Astrocyte of the cerebellum (primary cell): ENCODE measurements at regions not wholly inside any gene's neighbourhood (a gene's known extent, or its start where the extent isn't known, plus 50 kb on each side); places are given as distances from the start of the nearest gene placed in this dataset.

Experiments used
- DNase-seq: peaks from one replicate; pipeline ENCODE4 v3.0.0-alpha.2; 2011; ENCODE audit warnings: low read depth
- H3K4me3 ChIP-seq: 2 replicates; pipeline ENCODE4 v1.5.1; 2011; ENCODE audit warnings: mild to moderate bottlenecking, low read depth, low read length, moderate library complexity
- CTCF ChIP-seq: IDR thresholded peaks from 2 replicates; pipeline ENCODE4 v1.5.1; 2012; ENCODE audit warnings: low read length, low read depth, moderate library complexity, mild to moderate bottlenecking; ENCODE audit errors: missing control alignments
- in situ Hi-C: cut with HindIII; loops from 2 replicates; pipeline ENCODE4 v1.10.0; 2017; ENCODE audit warnings: low sequenced_read_pairs

DNA sequence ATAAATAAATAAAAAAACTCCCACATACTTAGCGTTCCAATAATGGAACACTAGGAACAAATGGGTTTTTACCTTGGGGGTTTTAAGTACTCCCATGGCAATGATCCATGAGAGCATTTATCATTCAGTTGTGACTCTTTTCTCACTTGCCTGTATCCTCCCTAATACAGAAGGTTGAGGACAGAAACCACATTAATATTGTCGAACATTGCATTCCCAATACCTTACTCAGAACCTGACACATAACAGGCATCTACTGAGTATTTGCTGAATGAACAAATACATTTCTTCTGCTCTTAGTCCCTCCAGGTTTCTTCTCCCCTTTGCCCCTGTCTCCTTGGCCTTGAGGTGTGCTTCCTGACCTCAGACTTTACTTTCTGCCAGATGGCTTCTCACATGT, 175.9 kb downstream of the CEMIP2 start:
- in situ Hi-C loops: no loop called here
- DNase-seq: no peak
- no peak for TF ChIP-seq CTCF
- no peak overlapping the region for H3K4me3 ChIP-seq

- TF ChIP-seq CTCF: no peak
- no peak overlapping the region for H3K4me3 ChIP-seq
- no peak for DNase-seq
- in situ Hi-C loops: no loop called here
Measured at GRCh38 chr9:71590362-71590761, 178.0 kb downstream of the CEMIP2 start.

DNA sequence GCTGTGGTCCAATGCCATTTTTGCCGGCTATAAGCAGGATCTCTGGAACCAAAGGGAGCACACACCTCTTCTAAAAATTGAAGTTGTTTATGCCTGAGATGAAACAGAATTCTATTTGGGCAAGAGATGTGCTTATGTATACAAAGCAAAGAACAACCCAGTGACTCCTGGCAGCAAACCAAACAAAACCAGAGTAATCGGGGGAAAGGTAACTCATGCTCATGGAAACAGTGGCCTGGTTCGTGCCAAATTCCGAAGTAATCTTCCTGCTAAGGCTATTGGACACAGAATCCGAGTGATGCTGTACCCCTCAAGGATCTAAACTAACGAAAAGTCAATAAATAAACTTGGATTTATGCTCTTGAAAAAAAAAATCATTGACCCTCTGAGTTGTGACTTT, 178.7 kb downstream of the CEMIP2 start:
- in situ Hi-C loops: no loop called here
- no peak for TF ChIP-seq CTCF

DNA sequence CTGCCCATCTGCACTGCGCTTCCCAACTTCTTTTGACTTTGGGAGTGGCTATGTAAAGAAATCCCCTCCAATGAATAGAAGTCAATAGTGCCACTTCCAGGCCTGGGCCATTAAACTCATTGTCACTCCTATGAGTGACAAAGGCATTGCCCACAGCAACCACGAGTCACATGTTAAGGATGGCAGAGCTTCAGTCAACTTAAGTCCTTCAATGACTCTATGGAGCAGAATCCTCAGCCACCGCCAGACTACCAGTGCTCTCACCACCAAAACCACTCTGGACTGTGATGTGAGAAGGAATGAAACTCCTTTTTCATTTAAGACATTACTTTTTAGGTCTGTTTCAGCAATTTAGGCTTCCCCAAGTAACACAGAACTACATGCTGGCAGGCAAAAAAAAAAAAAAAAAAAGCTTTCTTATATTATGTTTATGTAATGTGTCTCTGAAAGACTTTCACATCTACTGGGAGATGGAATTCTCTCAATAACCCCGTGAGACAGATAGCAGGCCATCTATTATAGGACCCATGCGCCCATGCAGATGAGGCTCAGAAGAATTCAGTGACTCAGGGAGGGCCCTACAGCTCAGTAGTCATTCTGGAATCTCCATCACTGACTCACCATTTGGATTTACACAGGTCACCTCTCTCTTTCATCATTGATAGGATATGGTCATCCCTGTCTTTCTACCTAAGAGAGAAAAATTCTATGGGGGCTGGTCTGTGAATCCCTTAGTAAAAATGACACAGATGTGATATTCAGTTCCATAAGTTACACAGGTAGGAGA, 180.5 kb downstream of the CEMIP2 start:
- no peak overlapping the region for H3K4me3 ChIP-seq
- TF ChIP-seq CTCF: no peak
- in situ Hi-C loops: no loop called here
- no peak for DNase-seq

More for the DNA sequence above, 178.7 kb downstream of the CEMIP2 start:
- DNase-seq: no peak
- no peak overlapping the region for H3K4me3 ChIP-seq

DNA sequence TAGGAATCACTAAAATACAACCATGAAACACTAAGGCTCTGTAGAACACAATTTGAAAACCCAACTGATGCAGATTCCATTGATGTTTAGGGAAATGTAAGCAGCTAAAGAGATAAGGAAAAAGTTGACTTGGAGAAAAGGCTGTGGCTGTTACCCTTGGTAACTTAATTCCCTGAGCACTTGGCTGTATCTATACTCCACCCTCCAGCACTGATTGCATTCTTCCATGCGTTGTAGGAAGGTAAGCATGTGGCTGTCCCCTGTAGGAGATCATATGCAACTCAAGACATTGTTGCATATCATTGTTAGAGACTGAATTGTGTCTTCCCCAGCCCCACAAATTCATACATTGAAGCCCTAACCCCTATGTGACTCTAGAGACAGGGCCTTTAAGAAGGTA, 184.5 kb downstream of the CEMIP2 start:
- H3K4me3 ChIP-seq: no peak overlapping the region
- no peak for DNase-seq
- TF ChIP-seq CTCF: no peak
- in situ Hi-C loops: no loop called here

- H3K4me3 ChIP-seq: no peak overlapping the region
- TF ChIP-seq CTCF: no peak
- no peak for DNase-seq
- in situ Hi-C loops: no loop called here
Measured at GRCh38 chr9:71582347-71582746, 186.0 kb downstream of the CEMIP2 start.

GRCh38 chr9:71581101-71581500, 187.2 kb downstream of the CEMIP2 start:
- TF ChIP-seq CTCF: no peak

More at GRCh38 chr9:71581101-71581500, 187.2 kb downstream of the CEMIP2 start:
- H3K4me3 ChIP-seq: no peak overlapping the region
- in situ Hi-C loops: no loop called here
- DNase-seq: no peak
